Uterus (tissue), 3 donors: ENCODE measurements at regions not wholly inside any gene's neighbourhood (a gene's known extent, or its start where the extent isn't known, plus 50 kb on each side); places are given as distances from the start of the nearest gene placed in this dataset.

Experiments
- DNase-seq, 2 donors: peaks; one replicate each; pipeline ENCODE4 v3.0.0-alpha.2; 2019 to 2020
- H3K27ac ChIP-seq, 2 donors: fragments of 200-600 bp; sonication (generic); 1 replicate in 1 of 2; 2 replicates in 1 of 2; pipeline ENCODE4 v1.5.1; 2016 to 2018
- H3K27me3 ChIP-seq, 2 donors: fragments of 200-600 bp; sonication (generic); one replicate each; pipeline ENCODE4 v1.5.1; 2018 to 2019; ENCODE audit warnings: control low read depth in 1 of 2
- H3K36me3 ChIP-seq, 2 donors: fragments of 200-600 bp; sonication (generic); one replicate each; pipeline ENCODE4 v1.5.1; 2019; ENCODE audit warnings: control low read depth in 1 of 2
- H3K4me1 ChIP-seq, 2 donors: fragments of 200-600 bp; sonication (generic); one replicate each; pipeline ENCODE4 v1.5.1; 2018 to 2019; ENCODE audit warnings: control low read depth in 1 of 2
- H3K4me3 ChIP-seq, 2 donors: fragments of 200-600 bp; sonication (generic); 1 replicate in 1 of 2; 2 replicates in 1 of 2; pipeline ENCODE4 v1.5.1; 2018 to 2019; ENCODE audit warnings: mild to moderate bottlenecking in 1 of 2
- H3K9me3 ChIP-seq, 2 donors: fragments of 200-600 bp; sonication (generic); one replicate each; pipeline ENCODE4 v1.5.1; 2019; ENCODE audit warnings: control low read depth in 1 of 2
- POLR2A ChIP-seq, 2 donors: fragments of 450-650 bp; IDR thresholded peaks; one replicate each; pipeline ENCODE4 v1.6.1; 2016; ENCODE audit warnings: antibody characterized with exemption in 2 of 2, mild to moderate bottlenecking in 1 of 2, moderate library complexity in 1 of 2
- intact Hi-C: fragments of 100-400 bp; cut with DNase I; formaldehyde crosslinking; loops from one replicate; pipeline ENCODE4 v1.15.1; 2023; ENCODE audit warnings: low total_unique reads
- TF ChIP-seq, protein P1 (sequence below), 4 experiments: fragments of 200-600 bp in 2 of 4; fragments of 450-650 bp in 2 of 4; sonication (generic) in 2 of 4; IDR thresholded peaks; one replicate each; pipeline ENCODE4 v1.5.1; 2016 to 2019; ENCODE audit warnings: antibody characterized with exemption in 4 of 4, mild to moderate bottlenecking in 2 of 4, moderate library complexity in 1 of 4
- donor health status: DM: yes; HTN: yes; CAD: no.

DNA sequence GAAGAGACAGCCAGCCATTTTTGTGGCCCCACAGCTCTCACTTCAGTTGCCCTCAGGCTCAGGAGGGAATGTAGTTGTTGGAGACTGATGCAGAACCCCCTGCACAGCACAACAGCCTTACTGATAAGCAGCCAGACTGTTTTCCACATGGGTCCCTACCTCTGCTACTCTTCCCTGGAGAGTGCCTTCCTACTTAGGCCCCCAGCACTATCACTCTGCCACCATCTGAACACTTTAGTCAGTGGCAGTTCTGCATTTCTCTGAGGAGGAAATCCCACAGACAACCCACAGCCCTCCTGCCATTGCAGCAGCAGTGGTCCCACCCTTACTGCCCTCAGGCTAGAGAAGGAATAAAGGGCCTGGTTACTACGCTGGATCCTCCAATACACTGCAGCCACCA is 61.8 kb upstream of the PTPRD start:
- Histone ChIP-seq H3K36me3 (no peaks in the 10 kb centered on the region), H3K4me3 (no peak overlapping the region), H3K4me1 (no peaks in the 10 kb centered on the region), H3K27me3 (no peaks in the 10 kb centered on the region), H3K9me3 (no peaks in the 10 kb centered on the region), H3K27ac (no peak overlapping the region)
- intact Hi-C loops: no loop called here
- TF ChIP-seq, protein P1, sequence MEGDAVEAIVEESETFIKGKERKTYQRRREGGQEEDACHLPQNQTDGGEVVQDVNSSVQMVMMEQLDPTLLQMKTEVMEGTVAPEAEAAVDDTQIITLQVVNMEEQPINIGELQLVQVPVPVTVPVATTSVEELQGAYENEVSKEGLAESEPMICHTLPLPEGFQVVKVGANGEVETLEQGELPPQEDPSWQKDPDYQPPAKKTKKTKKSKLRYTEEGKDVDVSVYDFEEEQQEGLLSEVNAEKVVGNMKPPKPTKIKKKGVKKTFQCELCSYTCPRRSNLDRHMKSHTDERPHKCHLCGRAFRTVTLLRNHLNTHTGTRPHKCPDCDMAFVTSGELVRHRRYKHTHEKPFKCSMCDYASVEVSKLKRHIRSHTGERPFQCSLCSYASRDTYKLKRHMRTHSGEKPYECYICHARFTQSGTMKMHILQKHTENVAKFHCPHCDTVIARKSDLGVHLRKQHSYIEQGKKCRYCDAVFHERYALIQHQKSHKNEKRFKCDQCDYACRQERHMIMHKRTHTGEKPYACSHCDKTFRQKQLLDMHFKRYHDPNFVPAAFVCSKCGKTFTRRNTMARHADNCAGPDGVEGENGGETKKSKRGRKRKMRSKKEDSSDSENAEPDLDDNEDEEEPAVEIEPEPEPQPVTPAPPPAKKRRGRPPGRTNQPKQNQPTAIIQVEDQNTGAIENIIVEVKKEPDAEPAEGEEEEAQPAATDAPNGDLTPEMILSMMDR (IDR thresholded peaks at IDR 0.05): no peak
- TF ChIP-seq POLR2A (IDR thresholded peaks at IDR 0.05): no peak
- no peak for DNase-seq

DNA sequence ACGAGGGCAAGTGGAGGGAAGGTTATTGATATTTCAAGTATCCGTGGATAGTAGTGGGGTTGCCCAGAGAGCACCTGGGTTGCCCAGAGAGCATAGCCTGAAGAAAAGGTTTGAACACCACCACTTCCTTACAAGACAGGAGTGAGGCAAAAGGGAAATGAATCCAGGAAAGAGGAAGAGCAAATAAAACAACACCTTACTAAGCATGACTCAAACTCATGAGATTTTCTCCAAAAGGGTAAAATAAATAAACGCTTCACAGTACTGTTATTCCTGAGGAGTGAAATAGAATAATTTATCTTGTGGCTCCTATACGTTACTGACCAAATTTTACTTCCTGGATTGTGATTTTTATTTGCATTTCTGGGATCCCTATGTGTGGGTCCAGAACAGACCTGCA is 65.2 kb upstream of the PTPRD start:
- H3K27ac ChIP-seq: no peak overlapping the region
- H3K4me1 ChIP-seq: no peaks in the 10 kb centered on the region
- intact Hi-C loops: no loop called here
- no peak for DNase-seq
- no peaks in the 10 kb centered on the region for H3K27me3 ChIP-seq
- TF ChIP-seq POLR2A (IDR thresholded peaks at IDR 0.05): no peak
- TF ChIP-seq, protein P1 (IDR thresholded peaks at IDR 0.05): no peak
- H3K9me3 ChIP-seq: no peaks in the 10 kb centered on the region
- no peak overlapping the region for H3K4me3 ChIP-seq
- H3K36me3 ChIP-seq: no peaks in the 10 kb centered on the region

DNA sequence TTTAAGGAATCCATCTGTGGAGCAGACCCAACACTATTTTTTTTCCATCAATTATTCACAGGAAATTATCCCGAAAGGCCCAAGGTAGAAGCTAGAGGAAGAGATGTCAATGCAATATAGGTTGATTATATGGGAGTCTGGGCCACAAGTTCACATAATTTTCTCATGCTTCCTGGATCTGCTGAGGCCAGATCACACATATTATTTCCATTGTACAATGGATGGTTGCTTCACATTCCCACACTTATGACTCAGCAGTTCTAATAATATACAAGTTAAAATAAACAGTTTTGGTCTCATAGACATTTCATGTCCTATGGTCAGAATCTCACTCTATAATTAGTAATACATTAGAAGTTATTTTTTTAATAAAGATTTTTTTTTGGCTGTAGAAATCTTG is 66.0 kb upstream of the PTPRD start:
- Histone ChIP-seq H3K27ac (no peak overlapping the region), H3K9me3 (no peaks in the 10 kb centered on the region), H3K4me3 (no peak overlapping the region), H3K27me3 (no peaks in the 10 kb centered on the region), H3K4me1 (no peaks in the 10 kb centered on the region), H3K36me3 (no peaks in the 10 kb centered on the region)
- TF ChIP-seq, protein P1 (IDR thresholded peaks at IDR 0.05): no peak
- no peak for TF ChIP-seq POLR2A (IDR thresholded peaks at IDR 0.05)
- intact Hi-C loops: no loop called here
- DNase-seq: no peak

DNA sequence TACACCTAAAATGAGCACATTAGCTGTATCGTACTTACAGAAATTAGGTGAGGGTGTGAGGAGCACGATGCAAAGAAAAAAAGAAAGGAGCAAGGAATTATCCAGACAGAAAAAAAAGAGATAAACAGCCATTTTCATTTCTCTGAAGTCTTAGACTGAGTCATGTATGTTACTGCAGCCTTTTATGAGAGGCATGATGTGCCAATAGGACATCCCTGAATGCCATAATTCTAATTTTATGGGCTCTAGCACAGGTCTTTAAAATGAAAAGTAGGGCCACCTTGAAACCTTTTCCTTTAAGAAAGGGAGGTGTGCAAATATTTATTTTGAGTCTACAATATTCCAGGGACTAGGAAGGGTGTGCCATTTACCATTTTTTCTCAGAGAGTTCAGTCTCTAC is 74.1 kb upstream of the PTPRD start:
- TF ChIP-seq POLR2A (IDR thresholded peaks at IDR 0.05): no peak
- TF ChIP-seq, protein P1 (IDR thresholded peaks at IDR 0.05): no peak
- no peak overlapping the region for H3K27ac ChIP-seq

DNA sequence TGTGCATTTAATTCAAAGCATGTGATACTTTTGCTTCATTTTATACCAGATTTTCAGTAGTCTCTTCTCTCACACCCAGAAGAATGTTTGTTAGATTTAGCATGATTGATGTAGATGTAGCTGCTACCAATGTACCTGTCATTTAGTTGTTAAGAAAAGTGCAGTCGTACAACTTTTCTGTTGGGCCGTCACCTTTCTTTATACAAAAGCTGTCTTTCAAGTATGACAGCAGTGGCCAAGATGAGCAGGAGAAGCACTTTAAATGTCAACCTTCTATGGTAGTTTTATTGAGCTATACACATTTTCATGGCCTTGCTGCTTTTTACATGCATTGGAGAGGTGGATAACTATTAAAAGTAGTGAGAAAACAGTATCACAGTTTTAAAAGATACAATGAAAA is 77.7 kb upstream of the PTPRD start:
- intact Hi-C loops: no loop called here
- H3K4me3 ChIP-seq: no peak overlapping the region
- H3K4me1 ChIP-seq: no peaks in the 10 kb centered on the region
- TF ChIP-seq, protein P1 (IDR thresholded peaks at IDR 0.05): no peak
- TF ChIP-seq POLR2A (IDR thresholded peaks at IDR 0.05): no peak
- no peaks in the 10 kb centered on the region for H3K9me3 ChIP-seq
- no peak for DNase-seq
- H3K27me3 ChIP-seq: no peaks in the 10 kb centered on the region
- H3K36me3 ChIP-seq: no peaks in the 10 kb centered on the region
- H3K27ac ChIP-seq: no peak overlapping the region

More for the DNA sequence above, 74.1 kb upstream of the PTPRD start:
- Histone ChIP-seq H3K36me3 (no peaks in the 10 kb centered on the region), H3K4me1 (no peaks in the 10 kb centered on the region), H3K27me3 (no peaks in the 10 kb centered on the region), H3K9me3 (no peaks in the 10 kb centered on the region), H3K4me3 (no peak overlapping the region)
- intact Hi-C loops: no loop called here
- DNase-seq: no peak
